HG03460 (cell line): ENCODE measurements at regions not wholly inside any gene's neighbourhood (a gene's known extent, or its start where the extent isn't known, plus 50 kb on each side); places are given as distances from the start of the nearest gene placed in this dataset.
A peak's percentile ranks its signal among the peaks of the same experiment; 100 is the strongest.

Experiments used
- ATAC-seq: cut with Tn5 transposase; IDR thresholded peaks from one replicate; pipeline ENCODE4 v1.9.1; 2021; ENCODE audit not compliant: unreplicated experiment

DNA sequence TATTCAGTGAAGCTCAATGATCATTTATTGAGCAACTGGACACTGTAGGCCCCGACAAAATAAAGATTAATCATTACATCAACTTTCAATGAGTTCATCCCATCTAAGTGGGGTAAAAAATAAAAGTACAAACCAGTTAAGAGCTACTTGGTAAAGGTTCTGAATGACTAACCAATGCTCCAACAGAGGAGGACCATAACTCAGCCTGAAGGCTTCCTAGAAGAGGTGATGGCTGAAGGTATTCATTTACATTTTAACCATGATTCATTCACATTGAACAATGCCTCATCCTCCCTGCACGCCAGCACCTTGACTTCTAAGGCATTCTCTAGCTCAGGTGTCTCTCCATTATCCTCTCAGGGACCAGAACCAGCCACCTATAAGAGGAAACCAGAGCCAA is 201.4 kb downstream of the ZNF462 start:
- no peak for ATAC-seq

DNA sequence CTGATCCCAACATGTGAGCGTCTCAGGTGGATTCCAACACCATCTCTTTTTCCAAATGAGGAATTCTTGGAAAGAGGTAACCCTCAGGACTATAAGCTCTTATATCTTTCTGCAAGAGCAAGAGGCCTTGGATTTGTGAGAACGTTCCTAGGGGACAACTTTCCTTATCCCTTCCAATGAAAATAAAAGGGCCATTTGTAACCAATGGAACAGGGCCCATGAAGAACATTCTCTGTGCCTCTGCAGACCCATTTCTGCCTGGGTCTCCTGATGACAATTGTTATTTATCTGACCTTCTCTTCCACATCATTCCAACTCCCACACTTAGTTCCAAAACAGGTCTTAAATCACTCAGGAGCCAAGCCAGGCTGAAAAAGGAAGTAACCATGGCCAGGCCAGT is 202.6 kb downstream of the ZNF462 start:
- no peak for ATAC-seq

DNA sequence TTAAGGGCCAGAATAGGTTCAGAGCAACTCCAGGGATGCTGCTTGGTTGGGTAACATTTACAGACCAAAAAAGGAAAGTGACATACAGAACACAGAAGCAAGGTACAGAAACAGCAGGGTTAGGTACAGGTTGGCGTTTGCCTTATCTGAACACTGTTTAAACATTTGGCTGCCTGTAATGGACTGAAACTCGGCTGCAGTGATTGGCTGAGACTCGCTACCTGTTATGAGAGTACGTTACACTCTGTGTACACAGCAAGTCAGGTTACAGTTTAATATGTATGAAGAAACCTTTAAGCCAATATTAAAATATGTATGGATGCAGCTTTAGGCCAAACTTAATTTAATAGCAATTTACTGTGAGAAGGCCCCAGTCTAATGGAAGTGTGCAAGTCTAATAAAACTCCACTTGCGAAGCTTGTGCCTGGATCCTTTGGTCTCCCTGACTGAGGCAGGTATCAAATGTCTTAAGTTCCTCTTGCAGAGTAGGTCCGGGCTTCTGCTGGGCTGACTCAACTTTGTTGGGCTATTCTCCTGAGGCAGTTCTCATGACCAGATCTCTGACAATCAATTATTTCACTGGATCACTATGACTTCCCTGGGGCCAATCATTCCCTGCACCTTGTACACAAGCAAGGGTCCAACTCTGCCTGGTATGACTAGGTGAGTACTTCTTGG is 204.9 kb downstream of the ZNF462 start:
- ATAC-seq: no peak

DNA sequence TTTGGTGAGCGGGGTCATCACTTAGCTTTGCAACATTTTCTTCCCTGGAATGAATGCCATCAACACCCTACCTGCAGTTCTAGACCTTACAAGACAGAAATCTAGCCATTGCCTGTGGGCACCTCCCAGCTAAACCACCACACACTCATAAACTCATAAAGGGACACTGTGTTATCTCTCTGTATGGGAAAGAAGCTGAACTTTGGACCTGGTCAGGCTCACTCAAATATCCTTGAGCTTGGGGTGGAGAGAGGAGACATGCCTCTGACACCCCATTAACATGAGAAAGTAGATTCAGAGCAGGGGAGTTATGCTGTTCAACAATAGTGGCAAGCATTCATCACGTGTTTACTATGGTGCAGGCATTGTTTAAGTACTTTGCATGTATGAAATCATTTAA is 205.6 kb downstream of the ZNF462 start:
- ATAC-seq: no peak

DNA sequence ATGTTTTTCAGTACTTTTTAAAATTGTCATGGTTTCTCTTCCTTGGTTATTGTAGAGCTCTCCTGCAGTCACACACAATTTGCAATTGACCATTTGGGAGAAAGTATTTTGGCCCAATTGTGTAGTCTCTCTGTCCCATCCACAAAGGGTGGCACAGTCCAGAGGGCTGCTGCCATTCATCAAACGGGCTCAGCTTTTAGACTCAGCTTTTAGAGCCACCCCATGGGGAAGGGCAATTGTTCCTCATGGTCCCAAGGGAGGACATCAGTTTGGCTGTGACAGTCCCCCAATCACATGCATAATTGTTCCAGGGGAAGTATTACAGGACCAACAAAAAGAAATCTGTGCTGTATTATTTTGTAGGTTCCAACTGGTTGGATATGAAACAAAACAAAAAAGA is 207.6 kb downstream of the ZNF462 start:
- ATAC-seq: no peak

DNA sequence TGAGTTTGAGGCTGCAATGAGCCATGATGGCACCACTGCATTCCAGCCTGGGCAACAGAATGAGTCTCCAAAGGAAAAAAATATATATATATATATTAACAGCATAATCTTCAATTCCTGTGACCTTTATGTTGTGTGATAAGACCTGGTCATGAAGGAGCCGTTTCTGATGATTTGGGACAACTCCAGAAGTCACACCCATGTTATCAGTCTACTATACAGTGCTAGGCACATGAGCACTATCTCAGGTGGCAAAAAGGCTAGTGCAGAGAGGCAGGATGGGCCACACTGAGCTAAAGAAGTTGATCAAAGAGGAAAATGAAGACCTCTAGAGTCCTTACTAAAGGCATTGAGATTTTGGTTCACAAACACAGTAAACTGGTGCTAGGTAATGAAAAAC is 205.0 kb upstream of the RAD23B start:
- ATAC-seq: no peak

DNA sequence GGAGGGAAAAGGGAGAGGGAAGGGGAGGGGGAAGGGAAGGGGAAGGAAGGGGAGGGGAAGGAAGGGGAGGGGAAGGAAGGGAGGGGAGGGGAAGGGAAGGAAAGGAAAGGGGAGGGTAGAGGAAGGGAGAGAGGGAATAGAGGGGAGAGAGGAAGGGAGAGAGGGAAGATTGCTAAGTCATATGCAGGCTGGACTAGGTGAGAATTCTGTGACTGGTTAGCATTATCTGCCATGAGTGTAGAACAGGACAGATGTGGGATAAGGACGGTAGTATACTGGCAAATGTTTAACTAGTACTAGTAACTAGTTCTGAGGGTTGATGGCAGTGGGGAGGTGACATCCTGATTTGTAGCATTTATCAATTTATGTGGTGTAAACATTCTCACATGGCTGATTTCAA is 203.5 kb upstream of the RAD23B start:
- ATAC-seq: no peak

DNA sequence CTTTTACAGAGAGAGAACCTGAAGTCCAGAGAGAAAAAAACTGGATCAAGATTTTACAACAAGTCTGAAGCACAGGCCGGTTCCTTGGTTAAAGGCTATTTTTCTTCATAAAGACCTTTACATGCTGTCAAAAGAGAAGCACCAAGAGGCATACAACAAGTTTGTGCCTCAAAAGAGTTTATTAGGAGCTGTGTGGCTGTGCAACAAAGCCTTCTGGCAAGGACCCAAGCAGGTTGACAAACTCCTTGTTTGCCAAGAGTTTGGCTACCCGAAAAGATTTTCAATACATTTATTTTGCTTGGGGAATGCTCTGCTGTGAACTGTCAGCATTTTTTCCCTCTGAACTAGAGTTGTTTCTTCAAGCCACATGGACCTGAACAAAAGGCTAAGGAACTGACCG is 202.9 kb upstream of the RAD23B start:
- no peak for ATAC-seq

DNA sequence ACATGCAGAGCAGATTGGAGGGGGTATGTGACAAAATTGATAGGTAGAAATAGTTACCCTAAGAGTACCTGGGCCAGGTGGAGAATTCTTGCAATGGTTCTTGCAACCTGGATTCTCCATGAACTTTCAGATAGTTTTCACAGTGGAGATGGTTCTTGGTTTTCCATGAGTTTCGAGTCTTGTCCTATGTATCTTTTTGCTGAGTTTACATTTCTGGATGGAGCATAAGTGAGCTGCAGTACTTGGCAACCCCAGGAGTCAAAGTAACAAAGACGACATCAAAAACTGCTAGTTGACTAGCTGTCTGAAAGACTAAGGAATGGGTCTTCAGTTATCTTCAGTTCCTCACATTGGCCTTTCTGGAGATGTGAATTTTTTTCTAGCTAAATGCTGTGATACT is 196.6 kb upstream of the RAD23B start:
- no peak for ATAC-seq

DNA sequence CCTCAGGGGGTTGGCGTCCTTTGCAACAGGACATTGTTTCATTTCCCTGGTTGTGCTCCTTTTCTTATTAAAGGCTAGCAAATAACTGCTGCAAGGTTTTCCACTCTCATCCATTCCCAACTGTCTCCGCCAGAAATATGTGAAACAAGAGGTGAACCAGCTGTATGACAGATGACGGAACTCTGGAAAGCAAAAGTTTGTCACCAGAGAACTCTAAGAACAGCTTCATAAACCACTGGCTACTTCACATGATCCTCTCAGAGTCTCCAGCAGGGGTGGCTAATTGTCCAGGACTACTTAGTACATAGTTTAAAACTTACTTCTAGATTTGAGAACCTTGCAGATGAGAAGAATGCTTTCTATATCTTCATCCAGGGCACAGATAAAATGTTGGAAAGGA is 195.9 kb upstream of the RAD23B start:
- no peak for ATAC-seq

DNA sequence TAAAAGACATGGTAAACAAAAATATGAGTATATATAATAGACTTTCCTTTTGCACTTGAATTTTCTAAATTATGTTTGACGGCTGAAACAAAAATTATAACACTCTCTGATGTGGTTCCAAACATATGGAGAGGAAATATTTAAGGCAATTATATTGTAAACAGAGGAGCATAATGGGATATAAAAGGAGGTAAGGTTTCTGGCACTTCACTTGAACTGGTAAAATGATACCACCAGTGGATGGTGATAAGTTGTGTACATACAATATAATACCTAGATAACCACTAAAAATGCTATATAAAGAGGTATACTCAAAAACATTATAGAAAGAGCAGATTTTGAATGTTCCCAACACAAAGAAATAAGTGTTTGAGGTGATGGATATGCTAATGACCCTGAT is 192.9 kb upstream of the RAD23B start:
- ATAC-seq: no peak

DNA sequence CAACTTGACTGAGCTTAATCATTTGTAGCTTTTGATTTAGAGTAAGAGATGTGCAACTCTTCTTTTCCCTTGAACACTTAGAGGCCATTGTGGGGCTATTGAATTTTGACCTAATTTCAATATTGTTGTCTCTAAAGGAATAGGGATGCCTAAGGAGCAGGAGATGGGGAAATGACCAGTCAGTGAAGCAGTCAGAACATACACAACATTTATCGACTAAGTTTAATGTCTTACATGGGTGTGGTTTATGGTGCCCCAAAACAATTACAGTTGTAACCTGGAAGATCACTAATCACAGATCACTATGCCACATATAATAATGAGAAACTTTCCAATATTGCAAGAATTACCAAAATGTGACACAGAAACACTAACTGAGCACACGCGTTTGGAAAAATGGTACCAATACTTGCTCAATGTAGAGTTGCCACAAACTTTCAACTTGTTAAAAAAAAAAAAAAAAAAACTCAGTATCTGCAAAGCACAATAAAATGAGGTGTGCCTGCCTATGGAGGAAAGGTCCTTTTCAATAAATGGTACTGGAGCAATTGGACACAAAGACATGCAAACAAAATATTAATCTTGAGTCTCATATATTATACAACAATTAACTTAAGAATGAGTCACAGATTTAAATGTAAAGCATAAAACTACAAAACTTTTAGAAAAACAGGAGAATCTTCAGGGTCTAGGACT is 189.6 kb upstream of the RAD23B start:
- ATAC-seq: no peak

DNA sequence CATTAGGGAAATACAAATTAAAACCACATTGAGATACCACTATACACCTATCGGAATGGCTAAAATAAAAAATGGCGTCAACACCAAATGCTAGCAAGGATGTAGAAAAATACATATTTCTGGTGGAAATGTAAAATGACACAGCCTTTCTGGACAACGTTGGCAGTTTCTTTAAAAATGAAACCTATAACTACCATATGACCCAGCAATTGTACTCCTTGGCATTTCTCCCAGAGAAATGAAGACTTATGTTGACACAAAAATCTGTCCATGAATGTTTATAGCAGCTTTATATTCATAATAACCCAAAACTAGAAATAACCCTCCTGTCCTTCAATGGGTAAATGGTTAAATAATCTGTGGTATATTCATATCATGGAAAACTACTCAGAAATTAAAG is 188.7 kb upstream of the RAD23B start:
- no peak for ATAC-seq

DNA sequence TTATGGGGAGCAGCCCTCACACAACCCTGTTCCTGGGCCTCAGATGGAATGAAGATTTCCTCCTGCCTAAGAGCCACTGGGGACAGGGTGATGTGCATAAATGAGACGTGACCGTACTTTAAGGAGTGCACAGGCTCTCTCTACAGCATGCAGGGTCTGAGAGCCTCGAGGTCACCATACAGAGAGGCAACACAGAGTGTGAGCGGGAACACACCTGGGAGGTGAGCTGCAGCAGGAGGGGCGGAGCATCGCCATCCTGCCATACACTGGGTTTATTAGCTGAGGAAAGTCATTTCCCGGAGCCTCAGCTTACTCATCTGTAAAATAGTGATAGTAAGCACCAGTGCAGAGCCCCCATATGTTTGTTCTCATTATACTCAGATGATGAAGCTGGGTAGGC is 182.5 kb upstream of the RAD23B start:
- no peak for ATAC-seq

DNA sequence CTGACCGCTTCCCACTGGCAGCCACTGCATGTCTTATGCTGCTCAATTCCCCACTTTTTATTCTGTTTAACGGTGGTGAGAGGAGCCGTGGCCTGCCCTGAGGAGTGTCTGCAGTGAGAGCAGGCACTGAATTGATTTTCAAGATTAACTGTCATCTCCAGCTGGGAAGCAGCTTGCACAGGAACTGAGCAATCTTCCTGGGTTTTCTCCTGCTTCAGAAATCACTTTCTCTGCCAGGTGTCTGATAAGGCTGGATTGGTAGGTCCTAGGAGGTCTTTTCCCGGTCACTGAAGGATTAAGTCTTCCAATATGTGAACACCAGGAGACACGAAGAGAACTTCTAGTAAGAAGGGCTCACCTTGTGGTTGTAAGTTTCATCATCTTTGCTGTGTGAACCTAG is 181.1 kb upstream of the RAD23B start:
- ATAC-seq: no peak

DNA sequence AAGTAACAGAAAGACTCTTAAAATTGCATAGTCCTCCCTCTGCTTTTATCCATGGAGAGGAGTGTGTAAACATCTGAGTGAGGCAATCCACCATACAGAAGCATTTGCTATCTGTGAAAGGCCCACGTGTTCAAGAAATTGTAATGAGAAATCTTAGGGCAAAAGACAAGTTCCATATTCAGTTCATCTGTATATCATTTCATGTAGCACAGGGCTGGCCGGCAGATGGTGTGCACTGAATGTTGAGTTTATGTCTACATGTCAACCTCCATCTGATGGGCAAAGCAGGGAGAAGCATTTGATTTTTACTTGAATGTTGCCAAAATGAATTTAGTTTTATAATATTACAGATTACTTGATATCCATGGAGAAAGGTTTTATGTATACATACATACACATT is 179.5 kb upstream of the RAD23B start:
- no peak for ATAC-seq

DNA sequence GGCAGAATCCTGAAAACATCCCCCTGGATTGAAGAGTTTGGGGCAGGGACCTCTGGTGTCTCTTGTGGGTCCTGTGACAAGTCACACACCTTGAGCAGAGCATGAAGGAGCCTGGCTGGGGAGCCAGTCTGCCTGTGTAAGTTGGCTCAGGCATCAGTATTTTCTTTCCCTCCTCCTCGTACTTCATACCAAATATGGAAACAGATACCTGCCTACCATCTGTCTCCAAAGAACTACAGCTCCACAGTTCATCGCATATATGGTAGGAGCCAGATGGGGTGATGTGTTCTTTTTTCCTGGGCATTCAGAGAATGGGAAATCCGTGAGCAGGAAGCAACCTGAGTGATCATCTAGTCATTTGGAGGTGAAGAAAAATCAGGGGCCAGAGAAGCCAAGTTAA is 177.3 kb upstream of the RAD23B start:
- ATAC-seq: no peak

DNA sequence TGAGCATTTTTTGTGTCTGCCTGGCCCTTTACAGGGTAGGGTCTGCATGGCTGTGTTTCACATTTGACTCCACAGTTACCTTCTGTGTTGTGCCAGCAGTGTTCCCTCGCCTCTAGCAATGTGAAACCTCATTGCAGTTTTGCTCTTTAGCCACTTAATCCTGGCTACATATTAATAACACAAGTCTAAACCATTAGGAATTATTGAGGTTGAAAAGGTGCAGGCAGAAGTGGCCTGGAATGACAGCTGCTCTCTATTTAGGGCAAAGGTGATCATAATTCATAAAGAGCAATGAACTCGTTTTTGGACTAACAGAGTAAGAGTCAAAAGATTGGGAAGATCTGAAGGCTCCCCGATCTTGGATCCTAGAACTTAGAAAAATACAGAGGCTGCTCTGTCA is 176.7 kb upstream of the RAD23B start:
- ATAC-seq: no peak

DNA sequence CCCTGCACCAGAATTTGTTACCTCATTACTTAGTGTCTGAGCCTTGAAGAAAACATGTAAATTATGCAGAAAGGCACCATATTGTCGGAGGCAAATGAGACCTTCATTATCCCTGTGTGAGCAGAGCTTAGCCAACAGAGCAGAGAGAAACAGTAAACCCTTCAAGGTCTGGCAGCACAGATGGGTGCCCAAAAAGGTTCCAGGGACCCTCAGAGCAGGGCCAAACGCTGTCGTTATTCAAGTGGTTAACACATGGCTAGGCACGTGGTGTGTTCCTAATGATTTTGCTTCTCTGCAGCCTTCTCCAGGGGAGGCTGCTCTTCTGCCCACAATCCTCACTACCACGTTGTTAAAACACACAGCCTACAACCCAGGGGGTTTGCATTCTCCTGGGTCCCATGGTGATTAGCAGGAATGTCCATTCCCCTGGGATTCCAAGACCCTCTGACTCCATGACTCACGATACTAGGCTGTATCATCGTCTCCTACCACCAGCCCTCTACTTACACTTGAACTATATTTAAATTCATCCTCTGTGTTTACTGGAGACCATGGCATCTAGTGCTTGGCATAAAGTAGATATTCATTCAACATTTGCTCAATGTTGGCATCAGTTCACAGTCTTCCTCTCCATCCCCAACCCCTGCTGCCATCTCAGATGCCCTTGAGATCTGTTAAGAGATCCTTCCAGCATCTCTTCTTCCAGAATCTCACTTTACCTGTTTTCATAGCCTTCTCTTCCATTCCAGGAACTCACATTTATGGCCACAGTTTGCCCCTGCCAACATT is 174.5 kb upstream of the RAD23B start:
- ATAC-seq: no peak

DNA sequence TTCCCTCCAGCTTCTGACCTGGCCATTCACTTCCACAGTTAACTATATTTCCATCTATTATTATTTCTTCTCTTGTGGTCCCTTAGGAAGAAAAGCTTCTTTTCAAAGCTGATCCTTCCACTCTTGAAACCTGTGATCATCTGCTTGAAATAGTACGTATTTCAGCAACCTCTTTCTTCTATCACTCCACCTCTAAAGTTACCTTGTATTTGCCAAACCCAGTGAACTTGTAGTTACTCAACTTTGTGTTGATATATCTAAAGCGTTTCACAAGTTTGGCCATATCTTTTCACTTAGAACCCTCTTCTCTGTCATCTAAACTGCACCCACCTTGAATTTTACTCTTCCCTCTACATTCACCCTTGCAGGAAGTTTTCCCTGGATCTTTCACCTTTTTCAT is 173.8 kb upstream of the RAD23B start:
- ATAC-seq: no peak

DNA sequence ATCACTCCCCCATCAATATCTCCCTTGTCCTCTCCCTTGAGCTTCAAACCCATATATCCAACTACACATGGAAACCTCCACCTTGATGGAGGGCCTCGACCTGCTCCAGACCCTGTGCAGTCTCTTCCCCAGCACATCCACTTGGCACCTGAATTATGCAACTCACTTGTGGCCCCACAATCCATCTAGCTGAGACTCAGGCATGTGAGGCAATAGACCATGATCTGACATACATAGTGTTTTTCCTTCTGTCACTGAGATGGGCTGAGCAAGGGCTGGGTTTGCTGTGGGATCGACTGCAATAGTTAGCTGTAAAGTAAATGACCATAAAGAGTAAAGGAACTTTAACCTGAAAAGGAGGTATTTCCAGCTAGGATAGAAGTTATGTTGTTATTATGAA is 172.9 kb upstream of the RAD23B start:
- ATAC-seq: no peak

DNA sequence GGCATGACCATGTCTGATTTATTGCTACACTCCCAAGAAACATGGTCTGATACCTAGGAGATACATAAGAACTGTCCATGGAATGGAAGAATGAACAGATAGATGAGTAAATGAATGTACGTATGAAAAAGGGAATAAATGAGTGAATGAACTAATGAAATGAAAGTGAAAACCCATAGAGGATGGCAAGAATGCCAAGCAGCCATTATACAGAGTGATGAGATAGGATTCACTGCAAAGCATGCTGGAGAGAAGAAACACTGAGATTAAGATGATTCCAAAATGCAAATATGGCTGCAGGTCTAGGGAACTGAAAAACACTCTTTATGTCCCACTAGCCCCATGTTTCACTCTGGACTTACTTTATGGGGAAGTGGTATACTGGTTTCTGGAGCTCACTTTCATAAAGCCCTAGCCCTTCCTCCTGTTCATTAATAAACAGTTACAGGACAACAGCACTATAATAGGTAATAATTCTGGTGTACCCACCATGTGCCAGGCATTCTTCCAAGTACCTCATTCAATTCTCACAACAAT is 170.3 kb upstream of the RAD23B start:
- peak; percentile 65 for ATAC-seq
